Hippocampal formation (tissue), 2 donors: ENCODE measurements at regions not wholly inside any gene's neighbourhood (a gene's known extent, or its start where the extent isn't known, plus 50 kb on each side); places are given as distances from the start of the nearest gene placed in this dataset.

Experiments
- DNase-seq, 2 donors: peaks; one replicate each; lab custom pipeline; 2025; lab: John Stamatoyannopoulos, UW

DNA sequence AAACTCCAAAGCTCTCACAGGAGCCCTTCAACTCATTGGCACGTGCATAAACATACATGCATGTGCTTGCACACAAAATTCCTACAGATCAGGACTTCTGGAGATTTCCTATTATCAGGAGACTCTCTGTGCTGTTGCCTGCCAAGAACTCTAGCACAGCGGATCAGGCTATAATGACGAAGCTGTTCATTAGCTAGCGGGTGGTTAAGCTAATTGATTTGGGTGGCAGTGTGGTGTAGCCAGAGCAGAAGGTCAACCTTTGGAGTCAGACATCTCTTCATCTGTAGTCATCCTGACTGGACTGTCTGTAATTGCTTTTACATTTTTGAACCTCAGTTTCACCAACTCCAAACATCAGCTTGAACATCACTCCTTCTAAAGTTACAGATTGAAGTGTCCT lies 69.0 kb downstream of the KIF2B start:
- no peak for DNase-seq

DNA sequence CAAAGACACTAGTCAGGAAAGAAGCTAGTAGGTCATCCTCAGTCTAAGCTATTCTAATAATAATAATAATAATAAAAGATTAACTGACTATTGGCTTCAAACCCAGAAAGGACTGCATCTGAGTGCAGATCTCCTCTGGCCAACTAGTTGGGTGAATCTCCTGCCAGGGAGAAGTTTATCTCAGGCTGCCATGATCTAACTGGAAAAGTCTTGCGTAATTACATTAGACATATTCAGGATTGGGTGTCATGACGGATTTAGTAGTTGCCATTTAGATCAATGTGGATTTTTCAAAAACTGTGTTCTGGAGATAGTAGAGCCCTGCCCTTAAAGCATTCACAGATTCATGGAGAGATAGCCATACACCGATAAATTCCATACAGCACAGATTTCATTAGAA lies 69.5 kb downstream of the KIF2B start:
- no peak for DNase-seq

- no peak for DNase-seq
Measured at GRCh38 chr17:53894591-53894990, 71.9 kb downstream of the KIF2B start.

- DNase-seq, result no peak
Measured at GRCh38 chr17:53896047-53896446, 73.3 kb downstream of the KIF2B start.

- no peak for DNase-seq
Measured at GRCh38 chr17:53900951-53901350, 78.2 kb downstream of the KIF2B start.

DNA sequence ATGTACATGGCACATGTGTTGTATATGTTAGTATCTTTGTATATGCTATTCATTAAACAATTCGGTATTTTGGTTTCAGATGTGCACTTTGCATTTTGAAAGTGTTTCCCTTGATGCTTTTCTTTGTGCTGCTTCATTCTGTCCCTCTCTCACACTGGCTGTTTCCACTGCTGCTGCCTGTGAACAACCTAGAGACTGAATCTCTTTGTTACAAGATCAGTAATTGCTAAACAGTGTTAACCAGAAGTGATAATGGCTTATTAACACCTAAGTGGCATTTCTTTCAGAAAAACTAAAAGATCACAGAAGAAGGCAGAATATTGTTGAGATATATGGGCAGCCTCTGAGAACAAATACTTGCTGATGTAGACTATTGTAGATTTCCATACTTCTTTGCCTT lies 84.7 kb downstream of the KIF2B start:
- no peak for DNase-seq

GRCh38 chr17:53909802-53910201 lies 87.1 kb downstream of the KIF2B start:
- no peak for DNase-seq

GRCh38 chr17:53912117-53912516 lies 89.4 kb downstream of the KIF2B start:
- no peak for DNase-seq

GRCh38 chr17:53919356-53919755 lies 96.6 kb downstream of the KIF2B start:
- DNase-seq, result no peak

GRCh38 chr17:53924530-53925455 lies 102.1 kb downstream of the KIF2B start:
- DNase-seq, result no peak

GRCh38 chr17:53932386-53932785 lies 109.7 kb downstream of the KIF2B start:
- DNase-seq, result no peak

GRCh38 chr17:53934931-53935330 lies 112.2 kb downstream of the KIF2B start:
- no peak for DNase-seq

DNA sequence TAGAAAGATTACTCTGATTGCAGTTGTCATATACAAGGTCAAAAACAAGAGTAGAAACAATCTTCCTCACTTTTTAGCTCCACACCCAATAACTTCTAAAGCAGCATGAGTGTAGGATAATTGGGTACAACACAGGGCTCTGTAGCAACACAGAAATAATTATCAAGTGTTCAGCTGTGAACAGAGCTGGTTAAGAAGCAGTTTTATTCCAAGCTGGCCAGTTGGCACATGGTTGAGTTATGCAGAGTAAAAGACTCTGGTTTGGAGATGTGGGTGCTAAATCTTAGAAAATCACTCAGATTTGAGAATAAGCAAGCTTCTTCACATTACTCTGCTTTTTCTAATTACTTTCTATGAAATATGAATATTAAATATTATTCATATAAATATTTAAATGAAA lies 118.5 kb downstream of the KIF2B start:
- DNase-seq, result no peak

GRCh38 chr17:53942436-53942835 lies 119.7 kb downstream of the KIF2B start:
- peak in 1 of 2 donors; percentile 5 for DNase-seq

DNA sequence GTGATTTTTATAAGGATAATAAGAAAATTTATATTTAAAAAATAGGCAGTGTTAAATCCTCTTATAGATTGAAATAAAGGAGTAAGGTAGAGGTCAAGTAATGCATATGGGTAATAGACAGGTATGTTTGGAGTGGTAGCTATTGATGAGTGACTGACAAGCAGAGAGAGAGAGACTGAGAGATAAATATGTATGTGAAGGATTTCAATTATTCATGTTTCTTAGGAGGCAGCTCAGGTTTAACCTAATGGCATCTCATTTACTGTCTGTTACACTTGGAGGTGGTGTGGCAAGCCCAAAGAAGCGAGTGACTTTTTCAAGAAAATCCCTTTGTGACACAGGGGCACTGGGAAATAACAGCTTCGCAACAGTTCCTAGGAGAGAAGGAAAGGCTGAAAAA lies 120.2 kb downstream of the KIF2B start:
- no peak for DNase-seq

DNA sequence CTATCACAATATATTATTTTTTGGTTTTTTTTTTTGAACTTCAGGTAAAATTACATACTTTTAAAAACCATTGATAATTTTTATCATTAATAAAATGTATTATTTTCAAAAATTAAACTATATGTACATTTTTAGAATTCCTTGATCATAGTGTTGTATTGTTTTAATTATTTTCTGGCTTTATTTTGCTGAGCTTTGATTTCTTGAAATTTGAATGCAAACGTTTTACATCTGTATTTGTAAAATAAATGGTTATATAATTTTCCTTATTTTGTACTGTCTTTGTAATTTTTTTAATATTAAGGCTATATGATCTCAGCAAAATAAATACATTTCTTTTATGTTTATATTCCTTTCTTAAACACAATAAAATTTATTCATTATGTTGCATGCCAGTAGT lies 125.6 kb downstream of the KIF2B start:
- DNase-seq, result no peak

DNA sequence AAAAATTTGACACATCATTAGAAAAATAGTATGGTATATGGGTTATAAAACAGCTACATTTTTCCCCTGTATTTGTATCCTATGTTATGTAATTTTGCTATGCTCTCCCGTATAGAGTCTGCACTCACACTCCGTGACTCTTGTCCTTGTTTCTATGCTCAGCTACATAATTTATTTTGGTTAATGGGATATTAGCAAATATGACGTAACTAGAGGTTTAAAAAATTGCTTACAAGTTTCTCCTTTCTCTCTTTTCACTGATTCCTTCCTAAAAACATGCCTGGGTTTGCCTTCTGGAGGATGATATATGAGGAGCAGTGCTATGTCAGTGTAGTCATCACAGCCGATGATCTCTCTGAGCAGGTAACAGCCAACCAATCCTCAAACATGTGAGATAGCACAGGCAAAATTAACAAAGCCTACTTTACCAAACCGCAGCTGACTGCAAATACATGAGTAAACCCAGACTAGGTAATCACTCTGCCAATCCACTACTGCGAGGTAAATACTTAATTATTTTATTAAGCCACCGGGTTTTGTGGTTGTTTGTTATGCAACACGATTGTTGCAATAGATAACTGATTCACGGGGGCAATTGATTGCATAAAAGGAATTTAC lies 126.9 kb downstream of the KIF2B start:
- DNase-seq, result no peak

- no peak for DNase-seq
Measured at GRCh38 chr17:53950207-53950857, 127.6 kb downstream of the KIF2B start.

DNA sequence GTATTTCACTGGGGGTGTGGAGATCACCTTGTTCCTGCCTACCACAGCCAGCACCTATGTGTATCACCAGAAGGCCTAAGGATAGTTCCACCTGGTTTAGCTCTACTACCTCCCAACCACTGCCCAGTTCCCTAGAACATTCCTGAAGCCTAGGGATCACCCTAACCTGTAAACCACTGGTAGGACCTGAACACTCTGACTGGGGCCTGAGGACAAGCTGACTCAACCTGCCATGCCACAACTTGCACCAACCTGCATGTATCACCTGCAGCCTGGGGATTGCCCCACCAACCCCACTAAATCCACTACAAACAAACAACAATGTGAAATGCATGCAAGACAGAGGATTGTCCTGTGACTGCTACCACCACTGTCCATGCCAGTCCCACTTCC lies 128.1 kb downstream of the KIF2B start:
- no peak for DNase-seq

GRCh38 chr17:53971361-53971760 lies 148.6 kb downstream of the KIF2B start:
- no peak for DNase-seq

GRCh38 chr17:53979991-53980390 lies 157.3 kb downstream of the KIF2B start:
- no peak for DNase-seq

DNA sequence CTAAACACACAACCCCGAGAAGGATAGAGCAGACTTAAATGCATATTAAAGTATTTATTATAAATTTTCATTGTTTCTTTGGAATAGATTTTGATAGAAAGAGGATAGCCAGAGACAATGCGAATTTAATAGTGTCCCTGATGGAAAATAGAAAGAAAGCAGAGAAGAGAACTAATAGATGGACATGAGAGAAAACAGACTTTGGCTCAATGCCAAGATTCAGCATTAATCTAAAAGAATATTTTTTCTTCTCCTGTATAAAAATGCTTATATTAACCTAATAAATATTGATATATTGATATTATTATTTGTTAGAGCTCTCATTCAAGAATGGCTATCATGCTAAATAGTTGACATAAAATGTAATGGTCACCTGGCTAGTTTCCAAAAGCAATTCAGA lies 173.4 kb downstream of the KIF2B start:
- no peak for DNase-seq

DNA sequence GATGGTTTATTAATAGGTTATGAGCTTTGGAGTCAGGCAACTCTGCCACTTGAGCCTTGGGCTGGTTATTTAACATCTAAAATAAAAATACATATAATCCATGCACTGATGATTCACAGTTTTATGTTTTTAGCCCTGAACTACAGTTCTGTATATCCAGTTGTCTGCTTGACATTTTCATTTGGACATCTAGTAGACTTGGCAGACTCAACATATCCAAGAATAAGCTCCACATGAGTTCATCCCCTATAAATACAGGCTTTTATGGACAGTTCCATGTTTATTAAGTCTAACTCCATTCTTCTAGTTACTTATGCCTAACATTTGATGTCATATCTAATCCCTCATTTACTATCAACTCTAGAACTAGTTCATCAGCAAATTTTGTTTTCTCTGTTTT lies 174.2 kb downstream of the KIF2B start:
- no peak for DNase-seq
